Left hindlimb (tissue), 1 donor: ENCODE measurements at regions not wholly inside any gene's neighbourhood (a gene's known extent, or its start where the extent isn't known, plus 50 kb on each side); places are given as distances from the start of the nearest gene placed in this dataset.

Experiments used
- DNase-seq: peaks from one replicate; pipeline ENCODE4 v3.0.0-alpha.2; 2018

DNA sequence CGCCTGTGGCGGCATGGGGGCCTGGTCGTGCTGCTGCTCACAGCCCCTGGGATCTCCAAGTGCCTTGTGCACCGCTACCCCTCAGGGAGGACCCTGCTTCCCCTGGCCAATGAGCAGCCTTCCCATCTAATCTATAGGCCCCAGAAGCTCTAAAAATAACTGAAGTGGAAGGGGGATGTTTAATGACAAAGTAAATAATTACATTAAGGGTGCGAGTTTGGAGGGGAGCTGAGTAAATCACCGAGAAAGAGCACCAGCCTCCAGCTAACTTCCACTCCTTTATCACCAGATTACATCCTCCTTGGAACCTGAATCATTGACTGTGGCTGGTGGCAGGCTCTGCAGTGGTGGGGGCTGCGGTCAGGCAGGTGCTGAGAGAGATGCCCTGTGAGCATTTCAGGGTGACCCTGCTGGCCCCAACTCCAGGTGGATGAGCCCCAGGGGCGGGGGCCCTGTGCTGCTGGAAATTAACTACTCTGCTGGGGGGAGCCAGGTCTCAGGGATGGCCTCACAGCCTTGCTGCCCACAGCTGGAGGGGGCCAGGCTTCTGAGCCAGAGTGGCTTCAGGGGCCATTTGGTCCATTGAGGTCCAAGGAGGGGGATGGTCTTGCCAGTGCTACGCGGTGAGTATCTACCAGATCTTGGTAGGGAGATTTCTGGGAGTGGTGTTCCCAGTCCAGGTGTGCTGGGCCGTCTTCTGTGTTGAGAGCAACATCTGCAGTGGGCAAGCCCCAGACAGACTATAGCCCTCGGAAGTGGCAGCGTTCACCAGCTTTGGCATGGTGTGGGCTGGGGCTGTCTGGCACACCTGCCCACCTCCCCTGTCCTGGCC, 74.2 kb downstream of the GLI2 start:
- DNase-seq: no peak

DNA sequence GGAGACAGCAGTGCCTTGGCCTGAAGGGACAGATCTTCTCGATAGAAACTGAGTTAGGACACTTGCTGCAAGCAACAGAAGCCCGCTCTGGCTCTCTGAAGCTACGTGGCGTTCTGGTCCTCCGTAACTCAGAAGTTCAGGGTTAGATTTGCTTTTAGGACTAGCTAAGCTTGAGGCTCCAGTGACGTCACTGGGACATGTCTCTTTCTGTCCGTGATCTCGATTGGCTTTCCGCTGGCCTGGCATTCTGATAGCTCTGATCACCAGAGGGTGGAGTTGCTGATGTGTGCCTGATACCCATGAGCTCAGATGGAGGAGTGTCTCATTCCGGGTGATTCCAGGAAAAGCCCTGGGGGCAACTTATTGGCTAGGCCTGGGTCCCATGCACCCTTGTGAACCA, 75.0 kb downstream of the GLI2 start:
- no peak for DNase-seq

GRCh38 chr2:120812866-120813265, 77.2 kb downstream of the GLI2 start:
- no peak for DNase-seq

- no peak for DNase-seq
Measured at GRCh38 chr2:120814352-120814751, 78.7 kb downstream of the GLI2 start.

DNA sequence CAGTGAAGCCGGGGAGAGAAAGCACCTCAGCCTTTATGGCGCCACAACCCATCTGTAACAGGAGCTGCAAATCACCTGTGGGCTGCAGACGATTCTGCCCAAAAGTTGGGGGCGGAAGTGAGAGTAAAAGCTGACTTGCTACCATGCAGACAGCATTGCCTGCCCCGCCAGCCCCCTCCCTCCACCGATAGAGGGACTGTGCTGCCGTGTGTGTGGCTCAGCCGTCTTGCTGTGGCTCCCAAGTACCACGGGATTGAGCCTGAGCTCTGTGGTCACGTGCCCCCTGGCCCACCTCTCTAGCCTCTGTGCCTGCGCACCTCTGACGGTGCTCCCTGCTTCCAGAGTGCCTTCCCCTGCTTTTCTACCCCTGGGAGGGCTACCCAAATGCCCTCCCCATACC, 79.6 kb downstream of the GLI2 start:
- peak; percentile 6 for DNase-seq

GRCh38 chr2:120817136-120817955, 81.7 kb downstream of the GLI2 start:
- peak; percentile 22 for DNase-seq

- peak; percentile 19 for DNase-seq
Measured at GRCh38 chr2:120817956-120818325, 82.3 kb downstream of the GLI2 start.

- peak; percentile 12 for DNase-seq
Measured at GRCh38 chr2:120818441-120818920, 82.8 kb downstream of the GLI2 start.

DNA sequence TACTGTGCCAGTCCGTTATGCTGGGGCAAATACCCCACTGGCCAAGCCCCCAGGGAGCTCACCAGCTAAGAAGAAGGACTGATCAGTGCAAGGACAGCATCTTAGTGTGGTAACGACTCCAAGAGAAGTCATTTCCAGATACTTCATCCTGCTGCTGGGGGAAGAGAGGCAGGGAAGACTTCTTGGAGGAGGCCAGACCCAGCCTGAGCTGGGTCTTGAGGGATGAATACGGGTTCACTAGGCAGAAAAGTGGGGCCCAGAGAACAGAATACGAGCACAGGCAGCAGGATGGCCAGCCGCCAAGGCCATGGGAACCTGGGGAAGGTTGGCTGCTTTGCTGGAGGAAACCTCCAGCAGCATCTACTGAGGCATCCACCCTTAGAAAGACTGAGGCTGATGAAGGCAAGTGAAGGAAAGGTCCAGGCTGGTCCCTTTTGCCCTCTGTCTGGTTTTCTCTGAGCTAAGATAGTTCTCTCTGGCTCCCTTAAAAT, 84.1 kb downstream of the GLI2 start:
- DNase-seq: no peak

DNA sequence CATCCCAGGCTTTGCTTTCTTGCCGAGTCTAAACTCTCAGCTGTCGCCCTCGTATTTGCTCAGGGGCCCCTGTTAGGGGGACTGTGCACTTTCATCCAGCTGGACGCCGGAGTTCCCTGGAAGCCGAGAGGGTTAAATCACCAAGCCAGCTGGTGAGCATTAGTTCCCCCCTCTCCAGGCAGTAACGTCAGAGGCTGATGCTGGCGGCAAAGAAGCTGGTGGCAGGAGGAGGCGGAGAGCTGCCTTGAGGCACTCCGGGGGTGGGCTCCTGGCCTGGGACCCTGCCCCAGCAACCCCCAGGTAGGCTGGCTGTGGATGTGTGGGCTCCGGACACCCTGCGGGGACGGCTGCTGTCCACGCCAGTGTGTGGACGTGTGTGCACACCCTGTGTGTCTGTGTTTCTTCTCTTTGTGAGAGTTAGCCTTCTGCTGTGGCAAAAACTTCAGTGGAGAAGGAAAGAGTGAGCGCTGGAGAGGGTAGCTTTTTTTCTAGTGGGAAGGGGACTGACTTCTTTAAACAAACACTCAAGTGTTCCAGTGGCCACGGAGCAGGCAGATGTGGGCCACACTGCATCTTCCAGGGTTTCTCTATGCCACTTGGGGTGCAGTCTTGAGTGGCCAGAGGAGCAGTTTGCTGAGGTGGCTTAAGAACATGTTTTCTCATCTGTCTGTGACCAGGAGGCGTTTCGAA, 84.7 kb downstream of the GLI2 start:
- DNase-seq: peak; percentile 92

GRCh38 chr2:120820953-120821279, 85.2 kb downstream of the GLI2 start:
- DNase-seq: peak; percentile 88

DNA sequence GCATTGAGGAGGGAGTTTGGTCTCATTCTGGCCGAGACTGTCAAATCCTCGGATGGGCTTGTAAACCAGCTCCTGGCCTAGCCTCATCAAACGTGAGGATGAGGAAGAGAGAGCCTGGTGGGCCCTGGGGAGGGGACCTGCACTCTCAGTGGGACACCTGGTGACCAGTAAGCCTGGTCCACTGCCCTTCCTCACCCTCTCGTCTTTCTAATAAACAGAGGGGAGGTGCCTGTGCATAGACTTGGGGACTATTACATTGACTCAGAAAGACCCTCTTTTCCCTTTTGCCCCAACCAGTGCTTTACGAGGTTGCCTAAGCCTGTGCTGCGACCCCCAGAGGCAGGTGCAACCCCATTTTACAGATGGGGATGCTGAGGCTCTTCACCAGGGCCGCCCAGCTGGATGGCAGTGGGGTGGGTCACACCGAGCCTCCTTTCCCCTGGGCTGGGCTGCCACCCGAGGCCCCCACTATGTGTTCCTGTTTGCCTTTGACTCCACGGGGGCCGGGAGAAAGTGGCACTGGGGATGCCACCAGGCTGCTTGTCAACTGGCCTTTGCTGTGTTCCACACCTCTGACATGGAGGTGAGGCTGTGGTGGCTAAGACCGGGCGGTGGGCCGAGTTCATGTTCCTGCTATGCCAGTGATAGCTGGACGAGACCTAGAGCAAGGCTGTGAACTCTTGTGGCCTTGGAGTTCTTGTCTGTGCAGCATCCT, 85.9 kb downstream of the GLI2 start:
- DNase-seq: peak; percentile 10

GRCh38 chr2:120822933-120823332, 87.3 kb downstream of the GLI2 start:
- peak; percentile 21 for DNase-seq

DNA sequence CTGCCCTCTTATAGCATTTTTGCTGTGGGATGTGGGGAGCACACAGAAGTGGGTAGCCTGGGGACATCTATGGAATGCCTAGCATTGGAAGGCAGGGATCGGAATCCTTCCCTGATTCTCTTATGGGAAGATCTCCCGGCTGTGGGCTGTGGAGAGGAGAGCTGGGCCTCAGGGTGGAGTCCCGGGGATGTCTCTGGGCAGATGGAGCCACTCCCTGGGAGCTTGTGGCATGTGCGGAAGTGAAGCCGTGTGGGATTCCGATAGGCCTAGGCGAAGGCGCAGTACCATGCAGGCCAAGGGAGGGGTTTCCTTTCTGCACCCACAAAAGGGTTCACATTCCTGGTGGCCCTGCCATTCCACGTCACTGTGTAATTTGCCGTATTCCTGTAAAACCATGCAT, 87.9 kb downstream of the GLI2 start:
- DNase-seq: peak; percentile 48

- DNase-seq: peak; percentile 20
Measured at GRCh38 chr2:120824246-120824645, 88.6 kb downstream of the GLI2 start.

GRCh38 chr2:120825370-120826259, 89.9 kb downstream of the GLI2 start:
- DNase-seq: peak; percentile 82

DNA sequence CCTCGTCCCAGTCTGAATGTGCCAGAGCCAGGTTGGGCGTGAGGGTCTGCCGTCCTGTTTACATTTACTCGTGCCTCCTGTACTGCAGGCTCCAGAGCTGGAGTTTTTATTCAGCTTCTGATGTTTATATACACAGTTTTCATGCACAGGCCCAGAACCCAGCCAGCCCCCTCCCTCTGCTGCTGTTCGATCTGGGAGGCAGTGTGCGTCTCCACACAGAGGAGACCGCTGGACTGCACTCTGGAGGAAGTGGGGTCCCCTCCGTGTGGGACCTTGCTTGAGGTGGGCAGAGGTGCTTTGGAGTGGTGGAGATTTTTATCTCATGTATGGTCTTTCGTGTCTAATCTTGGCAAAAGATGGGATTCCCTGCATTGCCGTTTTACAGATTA, 90.6 kb downstream of the GLI2 start:
- DNase-seq: no peak

- DNase-seq: peak; percentile 32
Measured at GRCh38 chr2:120826716-120827410, 91.2 kb downstream of the GLI2 start.

GRCh38 chr2:120828066-120828465, 92.4 kb downstream of the GLI2 start:
- DNase-seq: peak; percentile 38

DNA sequence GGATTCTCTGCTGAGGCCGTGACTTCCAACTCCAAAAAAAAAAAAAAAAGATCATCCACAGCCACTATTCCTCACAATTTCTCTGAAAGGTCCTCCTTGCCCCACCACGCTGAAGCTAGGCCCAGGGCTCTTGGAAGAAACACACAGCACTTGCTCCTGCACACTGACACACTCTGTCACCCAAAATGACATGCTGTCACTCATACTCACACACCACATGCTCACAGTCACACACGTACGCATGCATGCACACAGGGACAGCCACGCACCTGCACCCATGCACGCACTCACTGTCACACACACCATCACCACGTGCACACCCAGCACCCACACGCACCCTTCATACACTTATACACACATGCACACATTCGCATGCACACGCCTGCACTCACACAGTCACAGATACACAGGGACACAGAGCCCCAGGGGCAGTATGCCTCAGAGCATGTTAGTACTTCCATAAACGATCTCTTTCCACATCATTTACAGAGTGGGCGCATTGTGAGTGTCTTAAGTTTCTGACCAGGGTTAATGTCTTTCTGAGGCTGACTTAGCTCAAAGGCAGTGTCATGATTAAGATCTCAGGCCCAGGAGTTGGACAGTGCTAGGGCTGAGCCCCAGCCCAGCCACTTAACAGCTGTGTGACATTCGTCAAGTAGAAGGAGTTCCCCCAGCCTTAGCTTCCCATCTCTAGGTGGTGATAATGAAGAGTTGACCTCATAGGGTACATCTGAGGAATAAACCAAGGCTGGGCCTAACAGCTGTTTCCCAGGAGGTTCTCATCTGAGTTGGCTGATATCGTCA, 93.4 kb downstream of the GLI2 start:
- peak; percentile 20 for DNase-seq
